ENCODE measurements at regions not wholly inside any gene's neighbourhood (a gene's known extent, or its start where the extent isn't known, plus 50 kb on each side); places are given as distances from the start of the nearest gene placed in this dataset.
"Not testable (repeated sequence)": the region's sequence is repeated elsewhere in the genome, so short reads cannot be mapped to it uniquely, and the experiment has no call there.

DNA sequence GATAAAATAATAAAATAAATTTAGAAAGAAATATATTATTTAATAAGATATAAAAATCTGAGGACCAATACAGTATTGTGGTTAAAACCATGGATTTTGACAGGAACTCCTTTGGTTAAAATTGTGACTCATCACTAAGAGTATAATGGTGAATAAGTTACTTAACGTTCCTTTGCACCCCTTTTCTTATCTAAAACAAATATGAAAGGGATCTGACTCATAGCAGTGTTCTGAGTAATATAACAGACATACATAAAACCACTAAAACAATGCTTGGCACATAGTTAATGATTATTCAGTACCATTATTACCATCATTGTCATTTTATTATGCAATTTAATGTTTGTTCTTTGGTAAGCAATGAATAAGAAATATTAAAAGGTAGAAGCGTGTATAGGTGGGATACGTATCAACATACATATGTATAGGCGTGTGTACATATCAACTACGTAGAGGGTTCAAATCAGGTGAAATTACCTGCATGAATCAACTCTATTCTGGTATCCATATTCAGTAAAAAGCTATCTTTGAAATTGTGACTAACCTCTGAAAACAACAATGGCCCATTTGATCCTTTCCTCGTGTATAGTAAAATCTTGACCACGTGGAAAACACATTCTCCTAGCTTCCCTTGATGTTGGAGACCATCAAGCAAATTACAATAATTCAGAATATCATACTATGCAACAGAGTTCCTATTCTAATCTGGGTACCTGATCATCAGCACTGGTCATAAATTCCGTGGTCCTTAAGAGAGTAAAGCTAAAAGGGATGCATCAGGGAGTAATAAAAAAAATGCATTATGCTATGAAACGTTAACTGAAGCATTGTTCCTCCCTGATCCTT lies 342.6 kb upstream of the SPATA31A3 start:
- H3K4me3 Mint-ChIP-seq (ENCODE audit: low read depth); DNase-seq (ENCODE audit: low spot score, unreplicated experiment); H3K9me3 Mint-ChIP-seq (ENCODE audit: low read depth); H3K27ac Mint-ChIP-seq; H3K4me1 Mint-ChIP-seq (ENCODE audit: low read depth); H3K36me3 Mint-ChIP-seq (ENCODE audit: insufficient read depth); H3K27me3 Mint-ChIP-seq: not testable (repeated sequence)

DNA sequence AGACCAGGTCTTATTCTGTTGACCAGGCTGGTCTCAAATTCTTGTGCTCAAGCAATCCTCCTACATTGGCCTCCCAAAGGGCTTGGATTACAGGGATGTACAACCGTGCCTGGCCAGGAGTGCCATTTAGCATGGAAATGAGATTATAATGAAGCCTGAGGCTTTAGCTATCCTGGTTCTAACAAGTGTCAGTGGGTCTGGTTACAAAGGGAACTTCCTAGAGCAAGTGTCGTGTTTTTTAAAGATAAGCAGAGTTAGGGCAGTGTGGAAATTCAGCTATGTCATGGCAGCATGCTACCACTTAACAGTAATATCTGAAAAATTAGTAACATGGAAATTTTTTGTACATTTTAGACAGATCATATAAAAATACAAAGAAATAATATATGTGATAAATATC lies 339.3 kb upstream of the SPATA31A3 start:
- not testable (repeated sequence) for H3K27ac Mint-ChIP-seq; H3K9me3 Mint-ChIP-seq (ENCODE audit: low read depth); H3K36me3 Mint-ChIP-seq (ENCODE audit: insufficient read depth); DNase-seq (ENCODE audit: low spot score, unreplicated experiment); H3K4me3 Mint-ChIP-seq (ENCODE audit: low read depth); H3K27me3 Mint-ChIP-seq; H3K4me1 Mint-ChIP-seq (ENCODE audit: low read depth)

DNA sequence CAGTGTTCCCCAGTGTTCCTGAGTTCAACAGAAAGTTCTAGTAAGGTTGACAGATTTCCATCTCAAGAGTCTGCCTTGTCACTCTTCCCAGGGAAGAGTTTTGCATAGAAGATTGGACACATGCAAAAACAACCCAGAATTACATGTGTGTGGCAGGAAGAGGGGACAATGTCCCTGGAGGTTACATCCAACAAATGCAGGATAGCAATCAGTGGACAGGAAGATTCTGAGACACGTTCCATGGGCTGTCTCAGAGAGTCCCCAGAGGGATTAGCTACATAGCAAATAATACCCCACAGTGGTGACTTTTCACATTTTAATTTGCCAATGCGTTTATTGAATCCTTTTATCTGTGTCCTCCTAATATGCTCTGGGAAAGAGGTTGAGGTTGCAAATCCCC lies 321.1 kb upstream of the SPATA31A3 start:
- not testable (repeated sequence) for H3K27ac Mint-ChIP-seq; H3K4me1 Mint-ChIP-seq (ENCODE audit: low read depth); H3K27me3 Mint-ChIP-seq; H3K9me3 Mint-ChIP-seq (ENCODE audit: low read depth); H3K4me3 Mint-ChIP-seq (ENCODE audit: low read depth); H3K36me3 Mint-ChIP-seq (ENCODE audit: insufficient read depth); DNase-seq (ENCODE audit: low spot score, unreplicated experiment)

DNA sequence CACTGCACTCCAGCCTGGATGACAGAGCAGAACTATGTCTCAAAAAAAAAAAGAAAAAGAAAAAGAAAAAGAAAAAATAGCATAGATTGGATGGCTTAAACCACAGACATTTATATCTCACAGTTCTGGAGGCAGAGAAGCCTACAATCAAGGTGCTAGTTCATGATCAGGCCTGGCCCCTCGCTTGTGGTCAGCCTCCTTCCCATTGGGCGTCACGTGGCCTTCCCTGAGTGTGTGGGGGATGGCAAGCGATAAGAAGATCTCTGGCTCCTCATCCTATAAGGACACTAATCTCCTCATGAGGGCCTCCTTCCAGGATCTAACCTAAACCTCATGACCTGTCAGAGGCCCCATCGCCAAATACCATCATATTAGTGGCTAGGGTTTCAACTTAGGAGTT lies 320.2 kb upstream of the SPATA31A3 start:
- not testable (repeated sequence) for H3K4me1 Mint-ChIP-seq (ENCODE audit: low read depth); H3K9me3 Mint-ChIP-seq (ENCODE audit: low read depth); H3K4me3 Mint-ChIP-seq (ENCODE audit: low read depth); H3K27me3 Mint-ChIP-seq; DNase-seq (ENCODE audit: low spot score, unreplicated experiment); H3K27ac Mint-ChIP-seq; H3K36me3 Mint-ChIP-seq (ENCODE audit: insufficient read depth)

DNA sequence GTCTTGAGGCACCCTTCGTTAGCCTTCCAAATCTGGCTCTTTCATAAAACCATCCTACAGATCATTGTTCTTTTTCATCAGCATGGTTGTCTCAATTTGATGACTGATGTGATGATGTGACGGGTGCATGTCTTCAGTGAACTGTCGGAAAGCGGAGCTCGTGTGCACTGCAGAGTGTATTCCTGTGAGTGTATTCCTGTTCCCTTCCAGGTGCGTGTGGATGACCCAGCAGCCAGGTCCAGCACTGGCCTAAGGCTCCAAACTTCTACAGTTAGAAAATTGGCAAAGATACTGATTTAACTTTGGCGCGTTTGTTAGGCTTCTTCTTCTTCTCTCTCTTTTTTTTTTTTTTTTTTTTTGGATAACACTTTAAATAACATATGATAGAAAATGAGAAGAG lies 314.8 kb upstream of the SPATA31A3 start:
- not testable (repeated sequence) for H3K36me3 Mint-ChIP-seq (ENCODE audit: insufficient read depth); H3K4me3 Mint-ChIP-seq (ENCODE audit: low read depth); H3K27me3 Mint-ChIP-seq; H3K9me3 Mint-ChIP-seq (ENCODE audit: low read depth); H3K4me1 Mint-ChIP-seq (ENCODE audit: low read depth); H3K27ac Mint-ChIP-seq; DNase-seq (ENCODE audit: low spot score, unreplicated experiment)

DNA sequence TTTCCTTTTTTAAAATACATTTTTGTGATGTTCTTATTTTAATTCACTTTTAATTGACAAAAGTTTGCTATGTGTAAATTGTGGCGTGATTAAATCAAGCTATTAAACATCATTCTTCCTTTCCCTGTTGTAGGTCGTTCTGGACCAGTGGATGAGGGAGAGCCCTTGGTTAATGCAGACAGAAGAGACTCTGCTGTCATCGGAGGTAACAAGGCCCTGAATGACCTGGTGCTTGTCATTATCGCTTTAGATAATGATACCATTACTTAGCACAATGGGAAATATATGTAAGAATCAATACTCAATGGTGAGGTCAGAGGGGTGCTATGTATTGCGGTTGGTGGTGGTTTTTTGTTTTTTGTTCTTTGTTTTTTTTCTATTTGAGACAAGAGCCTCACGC lies 296.4 kb upstream of the SPATA31A3 start:
- H3K27me3 Mint-ChIP-seq; H3K9me3 Mint-ChIP-seq (ENCODE audit: low read depth); DNase-seq (ENCODE audit: low spot score, unreplicated experiment); H3K27ac Mint-ChIP-seq; H3K4me3 Mint-ChIP-seq (ENCODE audit: low read depth); H3K4me1 Mint-ChIP-seq (ENCODE audit: low read depth); H3K36me3 Mint-ChIP-seq (ENCODE audit: insufficient read depth): not testable (repeated sequence)

DNA sequence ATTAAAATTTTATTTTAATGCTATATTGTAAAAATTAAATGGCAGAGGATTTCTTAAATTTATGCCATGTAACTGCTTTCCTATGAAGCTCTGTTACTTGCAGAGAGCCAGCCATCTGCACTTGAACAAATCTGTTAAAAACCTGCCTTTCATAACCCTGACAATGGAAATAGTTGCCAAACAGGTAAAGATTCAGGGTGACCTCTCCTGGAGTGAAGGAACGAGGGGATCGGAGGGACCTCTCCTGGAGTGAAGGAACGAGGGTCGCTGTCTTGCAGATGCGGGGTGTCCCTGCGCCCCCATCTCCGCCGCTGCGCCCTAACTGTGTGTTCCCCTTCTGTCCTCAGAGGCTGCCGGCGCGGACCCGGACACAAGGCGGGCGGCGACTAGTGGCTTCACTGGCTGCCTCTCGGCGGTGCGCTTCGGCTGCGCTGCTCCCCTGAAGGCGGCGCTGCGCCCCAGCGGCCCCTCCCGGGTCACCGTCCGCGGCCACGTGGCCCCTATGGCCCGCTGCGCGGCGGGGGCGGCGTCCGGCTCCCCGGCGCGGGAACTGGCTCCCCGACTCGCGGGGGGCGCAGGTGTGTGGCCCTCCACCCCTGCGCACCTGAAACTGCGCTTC lies 295.9 kb upstream of the SPATA31A3 start:
- H3K4me3 Mint-ChIP-seq (ENCODE audit: low read depth); H3K27me3 Mint-ChIP-seq; H3K4me1 Mint-ChIP-seq (ENCODE audit: low read depth); DNase-seq (ENCODE audit: low spot score, unreplicated experiment); H3K9me3 Mint-ChIP-seq (ENCODE audit: low read depth); H3K36me3 Mint-ChIP-seq (ENCODE audit: insufficient read depth); H3K27ac Mint-ChIP-seq: not testable (repeated sequence)

DNA sequence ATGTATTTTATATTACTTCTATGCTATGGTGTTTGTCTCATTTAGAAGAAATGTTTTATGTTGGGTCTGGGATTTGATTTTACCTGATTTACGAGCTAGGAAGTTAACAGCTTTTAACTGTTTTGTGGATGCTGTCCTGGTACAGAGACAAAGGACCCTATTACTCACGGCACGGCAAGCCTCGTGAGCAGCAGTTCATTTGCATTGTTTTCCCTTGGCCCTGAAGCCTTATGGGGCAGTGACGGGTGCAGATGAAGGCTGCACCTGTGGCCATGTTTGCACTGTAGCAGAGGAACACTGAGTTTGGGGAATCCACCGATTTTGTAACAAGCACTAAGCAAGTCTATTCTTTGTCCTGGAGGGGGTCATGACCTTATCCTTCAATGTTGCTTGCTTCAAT lies 291.9 kb upstream of the SPATA31A3 start:
- not testable (repeated sequence) for H3K36me3 Mint-ChIP-seq (ENCODE audit: insufficient read depth); DNase-seq (ENCODE audit: low spot score, unreplicated experiment); H3K27ac Mint-ChIP-seq; H3K4me1 Mint-ChIP-seq (ENCODE audit: low read depth); H3K27me3 Mint-ChIP-seq; H3K9me3 Mint-ChIP-seq (ENCODE audit: low read depth); H3K4me3 Mint-ChIP-seq (ENCODE audit: low read depth)

DNA sequence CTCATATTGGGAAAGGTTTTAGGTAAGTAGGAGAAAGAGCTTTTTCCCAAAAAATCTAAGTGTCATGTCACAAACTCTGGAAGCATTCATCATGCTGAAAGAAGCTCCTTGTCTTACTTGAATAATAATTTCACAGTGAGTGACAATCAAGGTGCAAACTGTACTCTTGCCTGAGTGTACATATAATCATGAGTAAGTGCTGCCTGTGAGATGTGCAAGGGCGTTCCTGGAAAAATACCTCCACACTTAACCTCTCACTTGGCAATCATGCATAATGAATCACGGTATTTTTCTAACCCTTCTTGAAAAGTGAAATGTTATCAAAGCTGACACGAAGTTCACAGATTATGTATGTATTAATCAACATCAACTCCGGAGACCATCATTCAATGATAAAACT lies 289.2 kb upstream of the SPATA31A3 start:
- H3K4me1 Mint-ChIP-seq (ENCODE audit: low read depth); DNase-seq (ENCODE audit: low spot score, unreplicated experiment); H3K4me3 Mint-ChIP-seq (ENCODE audit: low read depth); H3K9me3 Mint-ChIP-seq (ENCODE audit: low read depth); H3K36me3 Mint-ChIP-seq (ENCODE audit: insufficient read depth); H3K27me3 Mint-ChIP-seq; H3K27ac Mint-ChIP-seq: not testable (repeated sequence)

DNA sequence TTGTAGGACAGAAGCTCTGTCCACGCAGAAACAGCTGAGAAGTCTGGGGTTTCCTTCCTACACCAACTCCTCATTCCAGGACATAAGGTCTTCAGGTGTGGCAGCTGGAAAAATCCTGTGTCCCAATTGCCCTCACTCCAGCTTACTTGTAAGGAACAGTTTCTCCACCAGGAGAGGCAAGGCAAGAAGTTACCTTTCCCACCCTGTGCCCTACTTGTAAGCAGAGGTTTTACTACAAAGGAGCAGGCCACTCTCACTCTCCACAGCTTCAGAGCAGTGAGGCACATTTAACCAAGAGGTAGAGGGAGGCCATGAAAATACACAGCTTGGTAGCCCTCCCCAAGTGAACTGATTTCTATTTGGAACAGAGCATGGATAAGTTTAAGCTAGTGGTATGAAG lies 277.3 kb upstream of the SPATA31A3 start:
- H3K4me1 Mint-ChIP-seq (ENCODE audit: low read depth); H3K27ac Mint-ChIP-seq; H3K4me3 Mint-ChIP-seq (ENCODE audit: low read depth); DNase-seq (ENCODE audit: low spot score, unreplicated experiment); H3K36me3 Mint-ChIP-seq (ENCODE audit: insufficient read depth); H3K27me3 Mint-ChIP-seq; H3K9me3 Mint-ChIP-seq (ENCODE audit: low read depth): not testable (repeated sequence)

DNA sequence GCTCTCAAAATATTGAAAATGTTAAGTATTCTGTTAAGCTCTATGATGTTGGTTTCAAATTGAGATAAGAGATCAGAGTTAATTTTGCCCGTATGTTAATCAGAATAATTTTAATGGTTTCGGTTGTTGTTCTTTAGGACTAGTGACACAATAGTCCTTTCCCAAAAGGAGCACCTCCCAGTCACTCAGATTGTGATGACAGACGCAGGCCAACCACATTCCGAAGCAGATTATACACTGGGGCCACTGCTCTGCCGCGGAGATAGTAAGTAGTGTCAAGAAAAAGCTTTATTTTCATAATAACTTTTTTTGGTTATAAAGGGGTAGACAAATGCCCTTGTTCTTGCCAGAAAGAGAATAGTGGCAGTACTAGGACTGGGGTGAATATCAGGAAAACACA lies 265.5 kb upstream of the SPATA31A3 start:
- H3K4me1 Mint-ChIP-seq (ENCODE audit: low read depth); H3K27me3 Mint-ChIP-seq; DNase-seq (ENCODE audit: low spot score, unreplicated experiment); H3K9me3 Mint-ChIP-seq (ENCODE audit: low read depth); H3K27ac Mint-ChIP-seq; H3K4me3 Mint-ChIP-seq (ENCODE audit: low read depth); H3K36me3 Mint-ChIP-seq (ENCODE audit: insufficient read depth): not testable (repeated sequence)

DNA sequence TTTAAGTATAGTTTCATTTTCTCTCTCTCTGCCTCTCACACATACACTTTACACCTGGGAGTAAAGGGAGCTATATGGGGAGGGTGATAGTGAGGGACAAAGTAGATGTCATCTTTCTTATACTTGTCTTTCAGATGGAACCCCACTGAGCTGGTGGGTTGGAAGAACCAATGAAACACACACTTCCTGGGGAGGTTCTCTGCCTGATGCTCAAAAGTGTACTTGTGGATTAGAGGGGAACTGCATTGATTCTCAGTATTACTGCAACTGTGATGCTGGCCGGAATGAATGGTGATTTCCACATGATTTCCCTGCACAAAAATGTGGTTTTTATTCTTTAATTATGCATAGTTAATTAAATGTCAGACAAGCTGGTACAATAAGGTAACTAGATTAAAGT lies 256.6 kb upstream of the SPATA31A3 start:
- not testable (repeated sequence) for H3K4me3 Mint-ChIP-seq (ENCODE audit: low read depth); H3K36me3 Mint-ChIP-seq (ENCODE audit: insufficient read depth)

DNA sequence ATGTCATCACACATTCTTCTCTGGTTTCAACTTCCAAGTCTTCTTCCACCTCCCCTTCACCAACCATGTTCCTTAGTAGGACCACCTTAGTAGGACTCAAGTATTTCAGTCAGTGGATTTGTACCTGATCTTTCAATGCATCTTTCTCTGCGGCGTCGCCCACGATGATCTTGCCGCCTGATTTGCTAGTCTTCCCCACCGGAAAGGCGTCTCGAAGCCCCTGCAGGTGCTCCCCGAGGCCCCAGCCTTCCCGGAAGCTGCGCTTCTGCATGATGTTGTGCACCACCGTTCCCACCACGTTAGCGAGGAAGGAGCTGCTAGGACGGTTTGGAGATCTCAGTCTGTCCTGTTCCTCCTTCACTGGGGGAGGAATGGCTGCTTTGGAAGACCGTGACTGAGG lies 219.7 kb upstream of the SPATA31A3 start:
- not testable (repeated sequence) for H3K4me3 Mint-ChIP-seq (ENCODE audit: low read depth); H3K9me3 Mint-ChIP-seq (ENCODE audit: low read depth); H3K27me3 Mint-ChIP-seq; H3K27ac Mint-ChIP-seq; H3K36me3 Mint-ChIP-seq (ENCODE audit: insufficient read depth); DNase-seq (ENCODE audit: low spot score, unreplicated experiment); H3K4me1 Mint-ChIP-seq (ENCODE audit: low read depth)

More for the DNA sequence above, 256.6 kb upstream of the SPATA31A3 start:
- H3K9me3 Mint-ChIP-seq (ENCODE audit: low read depth); H3K27me3 Mint-ChIP-seq; DNase-seq (ENCODE audit: low spot score, unreplicated experiment); H3K4me1 Mint-ChIP-seq (ENCODE audit: low read depth); H3K27ac Mint-ChIP-seq: not testable (repeated sequence)

Data from progenitor cell of endocrine pancreas (in vitro differentiated cells).